ENCODE measurements at regions not wholly inside any gene's neighbourhood (a gene's known extent, or its start where the extent isn't known, plus 50 kb on each side); places are given as distances from the start of the nearest gene placed in this dataset.

DNA sequence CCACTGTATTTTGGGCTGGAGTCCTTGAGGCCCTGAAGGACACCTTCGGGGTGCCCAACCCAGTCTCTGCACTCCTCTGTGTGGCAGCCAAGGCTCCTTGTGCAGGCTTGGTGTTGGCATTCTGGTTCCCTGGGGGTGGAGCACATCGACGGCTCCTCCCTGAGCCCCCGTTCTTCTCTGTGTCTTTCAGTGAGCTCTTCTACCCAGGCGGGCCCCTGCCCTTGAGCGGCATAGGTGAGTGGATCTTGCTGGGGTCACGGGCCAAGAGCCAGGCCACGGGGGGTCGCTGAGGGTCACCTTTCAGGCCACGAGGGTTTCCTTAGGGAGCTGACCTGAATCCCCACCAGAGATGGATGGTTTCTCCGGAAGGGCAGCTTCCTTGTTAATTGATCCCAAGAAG, 234.8 kb downstream of the SNRPN start:
- TF ChIP-seq, protein P1, sequence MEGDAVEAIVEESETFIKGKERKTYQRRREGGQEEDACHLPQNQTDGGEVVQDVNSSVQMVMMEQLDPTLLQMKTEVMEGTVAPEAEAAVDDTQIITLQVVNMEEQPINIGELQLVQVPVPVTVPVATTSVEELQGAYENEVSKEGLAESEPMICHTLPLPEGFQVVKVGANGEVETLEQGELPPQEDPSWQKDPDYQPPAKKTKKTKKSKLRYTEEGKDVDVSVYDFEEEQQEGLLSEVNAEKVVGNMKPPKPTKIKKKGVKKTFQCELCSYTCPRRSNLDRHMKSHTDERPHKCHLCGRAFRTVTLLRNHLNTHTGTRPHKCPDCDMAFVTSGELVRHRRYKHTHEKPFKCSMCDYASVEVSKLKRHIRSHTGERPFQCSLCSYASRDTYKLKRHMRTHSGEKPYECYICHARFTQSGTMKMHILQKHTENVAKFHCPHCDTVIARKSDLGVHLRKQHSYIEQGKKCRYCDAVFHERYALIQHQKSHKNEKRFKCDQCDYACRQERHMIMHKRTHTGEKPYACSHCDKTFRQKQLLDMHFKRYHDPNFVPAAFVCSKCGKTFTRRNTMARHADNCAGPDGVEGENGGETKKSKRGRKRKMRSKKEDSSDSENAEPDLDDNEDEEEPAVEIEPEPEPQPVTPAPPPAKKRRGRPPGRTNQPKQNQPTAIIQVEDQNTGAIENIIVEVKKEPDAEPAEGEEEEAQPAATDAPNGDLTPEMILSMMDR (IDR thresholded peaks at IDR 0.05; ENCODE audit: low read depth, low read length): no peak
- no peak for DNase-seq (ENCODE audit: extremely low read depth, low read depth)

DNA sequence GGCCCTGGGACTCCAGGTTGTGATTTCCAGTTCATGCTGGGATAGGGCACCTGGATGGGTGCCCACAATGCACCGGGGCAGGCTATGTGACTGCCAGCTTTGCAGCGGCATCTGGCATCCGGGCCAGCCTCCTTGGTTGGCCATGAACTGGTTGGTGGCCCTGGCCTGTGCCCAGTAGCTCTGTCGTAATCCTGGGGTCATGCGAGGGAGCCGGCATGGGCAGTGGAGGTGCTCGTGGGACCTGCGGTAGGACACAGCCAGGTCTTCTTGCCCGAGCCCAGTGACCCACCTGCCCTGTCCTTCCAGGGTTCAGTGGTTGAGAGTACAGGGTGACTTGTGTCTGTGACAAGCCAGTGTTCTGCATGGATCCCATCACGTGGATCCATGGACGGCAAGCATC, 237.9 kb downstream of the SNRPN start:
- DNase-seq (ENCODE audit: extremely low read depth, low read depth): no peak
- TF ChIP-seq, protein P1 (IDR thresholded peaks at IDR 0.05; ENCODE audit: low read depth, low read length): no peak

DNA sequence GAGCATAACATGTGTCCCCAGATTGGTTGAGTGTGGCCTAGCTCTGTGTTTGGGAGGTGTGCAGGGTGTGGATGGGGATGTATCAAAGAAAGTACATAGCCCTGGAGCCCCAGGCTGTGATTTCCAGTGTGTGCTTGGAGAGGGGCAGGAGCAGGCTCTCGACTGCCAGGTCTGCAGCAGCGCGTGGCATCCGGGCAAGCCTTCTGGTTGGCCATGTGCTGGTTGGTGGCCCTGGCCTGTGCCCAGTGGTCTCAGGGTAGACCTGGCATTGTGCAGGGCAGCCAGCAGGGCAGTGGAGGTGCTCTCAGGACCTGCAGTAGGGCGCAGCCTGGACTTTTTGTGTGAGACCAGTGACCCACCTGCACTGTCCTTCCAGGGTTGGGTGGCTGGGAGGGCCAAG, 231.5 kb downstream of the UBE3A start:
- DNase-seq (ENCODE audit: extremely low read depth, low read depth): no peak
- TF ChIP-seq, protein P1 (IDR thresholded peaks at IDR 0.05; ENCODE audit: low read depth, low read length): no peak

DNA sequence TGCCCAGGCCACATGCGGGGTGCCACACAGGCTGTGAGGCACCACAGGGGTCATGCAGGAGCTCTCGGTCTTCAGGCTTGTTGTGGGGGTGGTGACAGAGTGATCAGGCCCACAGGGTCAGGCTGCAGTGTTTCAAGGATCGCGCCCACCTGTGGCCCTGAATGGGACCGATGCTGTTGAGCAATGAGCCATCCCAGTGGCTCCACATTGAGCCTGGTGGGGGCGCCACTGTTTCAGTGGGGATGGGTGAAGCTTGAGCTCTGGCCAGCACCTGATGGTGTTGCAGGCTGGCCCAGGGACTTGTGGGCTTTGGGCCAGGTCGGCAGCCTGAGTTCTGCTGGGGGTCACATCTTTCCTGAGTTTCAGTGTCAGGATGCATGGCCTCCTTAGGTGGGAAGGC, 230.1 kb downstream of the UBE3A start:
- no peak for DNase-seq (ENCODE audit: extremely low read depth, low read depth)
- TF ChIP-seq, protein P1 (IDR thresholded peaks at IDR 0.05; ENCODE audit: low read depth, low read length): no peak

- TF ChIP-seq, protein P1 (IDR thresholded peaks at IDR 0.05; ENCODE audit: low read depth, low read length): no peak
- no peak for DNase-seq (ENCODE audit: extremely low read depth, low read depth)
These were observed 218.0 kb downstream of the UBE3A start for GRCh38 chr15:25220834-25221233.

DNA sequence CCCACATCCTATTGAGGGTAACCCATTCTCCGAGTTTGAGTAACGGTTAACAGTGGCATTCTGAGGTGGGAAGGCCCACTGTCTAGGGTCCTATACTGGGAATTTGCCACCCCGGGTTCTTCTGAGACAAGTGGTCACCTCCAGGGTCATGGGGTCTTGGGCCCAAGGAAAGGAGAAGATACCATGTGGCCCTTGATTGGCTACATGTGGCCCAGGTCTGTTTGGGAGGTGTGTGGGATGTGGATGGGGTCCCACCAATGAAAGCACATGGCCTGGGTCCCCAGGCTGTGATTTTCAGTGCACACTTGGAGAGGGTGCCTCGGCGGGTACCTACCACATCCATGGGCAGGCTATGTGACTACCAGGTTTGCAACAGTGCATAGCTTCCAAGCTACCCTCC, 214.4 kb downstream of the UBE3A start:
- no peak for DNase-seq (ENCODE audit: extremely low read depth, low read depth)
- TF ChIP-seq, protein P1 (IDR thresholded peaks at IDR 0.05; ENCODE audit: low read depth, low read length): no peak

DNA sequence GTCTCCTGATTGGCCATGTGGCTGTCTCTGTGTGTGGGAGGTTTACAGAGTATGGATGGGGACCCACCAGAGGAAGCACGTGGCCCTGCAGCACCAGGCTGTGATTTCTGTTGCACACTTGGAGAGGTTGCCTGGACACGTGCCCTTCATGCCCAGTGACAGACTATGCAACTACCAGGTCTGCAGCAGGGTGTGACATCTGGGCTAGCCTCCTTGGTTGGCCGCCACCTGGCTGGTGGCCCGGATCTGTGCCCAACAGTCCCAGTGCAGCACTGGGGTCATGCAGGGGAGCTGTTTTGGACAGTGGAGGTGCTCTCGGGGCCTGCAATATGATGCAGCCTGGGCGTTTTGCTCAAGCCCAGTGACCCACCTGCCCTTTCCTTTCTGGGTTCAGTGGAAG, 212.5 kb downstream of the UBE3A start:
- no peak for DNase-seq (ENCODE audit: extremely low read depth, low read depth)
- TF ChIP-seq, protein P1 (IDR thresholded peaks at IDR 0.05; ENCODE audit: low read depth, low read length): no peak
